OCI-LY1 (cell line): ENCODE measurements at regions not wholly inside any gene's neighbourhood (a gene's known extent, or its start where the extent isn't known, plus 50 kb on each side); places are given as distances from the start of the nearest gene placed in this dataset.

ENCODE experiments used
- CTCF ChIP-seq: fragments of 200-600 bp; sonication (generic), shearing (Covaris generic); IDR thresholded peaks from 2 replicates; pipeline ENCODE4 v1.5.1; 2017; ENCODE audit warnings: mild to moderate bottlenecking, antibody characterized with exemption, low read length, moderate library complexity, mixed read lengths
- EZH2 ChIP-seq: fragments of 200-600 bp; sonication (generic), shearing (Covaris generic); IDR thresholded peaks from 2 replicates; pipeline ENCODE4 v1.8.0; 2017; ENCODE audit warnings: borderline replicate concordance, mixed run types, mild to moderate bottlenecking, antibody characterized with exemption, low read length, moderate library complexity, mixed read lengths

GRCh38 chr2:7906431-7906830, 775.4 kb upstream of the ID2 start:
- no peak for TF ChIP-seq EZH2
- TF ChIP-seq CTCF = no peak
